ENCODE measurements at regions not wholly inside any gene's neighbourhood (a gene's known extent, or its start where the extent isn't known, plus 50 kb on each side); places are given as distances from the start of the nearest gene placed in this dataset.

GRCh38 chr16:7137560-7138330 lies 194.9 kb upstream of the RBFOX1 start:
- H3K4me3 ChIP-seq (ENCODE audit: low read length) = no peak overlapping the region
- no peak for TF ChIP-seq CTCF (conservative IDR thresholded peaks at IDR 0.05; ENCODE audit: low read depth, low read length)
- no peak for DNase-seq (ENCODE audit: low read depth)

- no peak for DNase-seq (ENCODE audit: low read depth)
- TF ChIP-seq CTCF (conservative IDR thresholded peaks at IDR 0.05; ENCODE audit: low read depth, low read length) = no peak
- no peak overlapping the region for H3K4me3 ChIP-seq (ENCODE audit: low read length)
These were observed 200.2 kb upstream of the RBFOX1 start for GRCh38 chr16:7132465-7132864.

- no peak for DNase-seq (ENCODE audit: low read depth)
- H3K4me3 ChIP-seq (ENCODE audit: low read length) = no peak overlapping the region
- no peak for TF ChIP-seq CTCF (conservative IDR thresholded peaks at IDR 0.05; ENCODE audit: low read depth, low read length)
These were observed 207.9 kb upstream of the RBFOX1 start for GRCh38 chr16:7124701-7125100.

- no peak for DNase-seq (ENCODE audit: low read depth)
- H3K4me3 ChIP-seq (ENCODE audit: low read length) = no peak overlapping the region
- TF ChIP-seq CTCF (conservative IDR thresholded peaks at IDR 0.05; ENCODE audit: low read depth, low read length) = no peak
These were observed 208.4 kb upstream of the RBFOX1 start for GRCh38 chr16:7124242-7124641.

GRCh38 chr16:7116734-7117133 lies 215.9 kb upstream of the RBFOX1 start:
- DNase-seq (ENCODE audit: low read depth) = no peak
- no peak for TF ChIP-seq CTCF (conservative IDR thresholded peaks at IDR 0.05; ENCODE audit: low read depth, low read length)
- H3K4me3 ChIP-seq (ENCODE audit: low read length) = no peak overlapping the region

- H3K4me3 ChIP-seq (ENCODE audit: low read length) = no peak overlapping the region
- no peak for TF ChIP-seq CTCF (conservative IDR thresholded peaks at IDR 0.05; ENCODE audit: low read depth, low read length)
- no peak for DNase-seq (ENCODE audit: low read depth)
These were observed 216.7 kb upstream of the RBFOX1 start for GRCh38 chr16:7115898-7116297.

- no peak for TF ChIP-seq CTCF (conservative IDR thresholded peaks at IDR 0.05; ENCODE audit: low read depth, low read length)
- no peak for DNase-seq (ENCODE audit: low read depth)
- no peak overlapping the region for H3K4me3 ChIP-seq (ENCODE audit: low read length)
These were observed 218.7 kb upstream of the RBFOX1 start for GRCh38 chr16:7113949-7114348.
